ENCODE measurements at regions not wholly inside any gene's neighbourhood (a gene's known extent, or its start where the extent isn't known, plus 50 kb on each side); places are given as distances from the start of the nearest gene placed in this dataset.
A peak's percentile ranks its signal among the peaks of the same experiment; 100 is the strongest.

DNA sequence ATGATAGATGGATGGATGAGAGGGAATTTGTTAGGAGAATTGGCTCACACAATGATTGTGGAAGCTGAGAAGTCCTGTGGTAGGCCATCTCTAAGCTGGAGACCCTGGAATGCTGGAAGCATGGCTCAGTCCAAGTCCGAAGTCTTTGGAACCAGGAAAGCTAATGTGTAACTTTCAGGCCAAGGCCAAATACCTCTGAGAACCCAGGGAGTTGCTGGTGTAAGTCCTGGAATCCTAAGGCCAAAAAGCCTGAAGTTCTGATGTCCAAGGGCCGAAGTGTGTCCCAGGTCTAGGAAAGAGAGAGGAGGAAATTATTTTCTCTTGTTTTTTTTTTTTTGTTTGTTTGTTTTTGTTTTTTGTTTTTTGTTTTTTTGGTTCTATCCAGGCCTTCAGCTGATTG is 492.2 kb upstream of the GCFC2 start (continued):
- TF ChIP-seq FOXP4 (CRISPR knock-in tag; IDR thresholded peaks at IDR 0.05) (peak; percentile 37; the same call in 1 of the 2 replicates), HDAC1 (CRISPR knock-in tag; IDR thresholded peaks at IDR 0.05) (no peak), ZNF431 (CRISPR knock-in tag; IDR thresholded peaks at IDR 0.05; ENCODE audit: borderline replicate concordance, low read depth) (no peak; the same call in 1 of the 2 replicates), ZNF317 (CRISPR knock-in tag; IDR thresholded peaks at IDR 0.05) (peak; percentile 48; the same call in 1 of the 2 replicates), NFIB (CRISPR knock-in tag; IDR thresholded peaks at IDR 0.05; ENCODE audit: borderline replicate concordance) (no peak), POGK (CRISPR knock-in tag; conservative IDR thresholded peaks at IDR 0.05) (peak; percentile 72; the same call in 1 of the 2 replicates), RBM22 (optimal IDR thresholded peaks at IDR 0.05; ENCODE audit: low read length) (no peak), NONO (IDR thresholded peaks at IDR 0.05) (no peak), NONO (CRISPR knock-in tag; conservative IDR thresholded peaks at IDR 0.05) (no peak), ZBTB44 (CRISPR knock-in tag; IDR thresholded peaks at IDR 0.05) (no peak), ZFP1 (CRISPR knock-in tag; IDR thresholded peaks at IDR 0.05) (0 out of 2 replicates have a peak, but pooled peaks have one; percentile 19), EP300 (IDR thresholded peaks at IDR 0.05; ENCODE audit: low read depth in 2 of 2, low read length in 2 of 2) (peak in 1 of 2 experiments; percentile 79; a peak in 1 of 4 replicates), EP300 (CRISPR knock-in tag; IDR thresholded peaks at IDR 0.05; ENCODE audit: borderline replicate concordance) (peak; percentile 37; the same call in 1 of the 2 replicates), ZNF362 (CRISPR knock-in tag; IDR thresholded peaks at IDR 0.05; ENCODE audit: borderline replicate concordance) (peak; percentile 26; the same call in 1 of the 2 replicates), KIAA2018 (CRISPR knock-in tag; IDR thresholded peaks at IDR 0.05; ENCODE audit: borderline replicate concordance) (no peak)
